Right lobe of liver (tissue), 6 donors: ENCODE measurements at regions not wholly inside any gene's neighbourhood (a gene's known extent, or its start where the extent isn't known, plus 50 kb on each side); places are given as distances from the start of the nearest gene placed in this dataset.

ENCODE experiments used
- ATAC-seq, 4 donors: fragments of 200-7000 bp; cut with Tn5 transposase; one replicate each; pipeline ENCODE4 v1.9.1; 2020; ENCODE audit warnings: mild to moderate bottlenecking in 4 of 4, moderate library complexity in 4 of 4
- DNase-seq, 3 donors: peaks; one replicate each; pipeline ENCODE4 v3.0.0-alpha.2; 2020
- H3K27ac ChIP-seq, 3 donors: fragments of 200-600 bp; one replicate each; pipeline ENCODE4 v1.8.0; 2022
- H3K27me3 ChIP-seq, 2 donors: fragments of 200-600 bp; one replicate each; pipeline ENCODE4 v1.8.0; 2022
- H3K36me3 ChIP-seq, 4 donors: fragments of 200-600 bp; sonication (generic) in 1 of 4; one replicate each; pipeline versions ENCODE4 v1.5.1 to v1.8.0; 2017 to 2022; ENCODE audit warnings: control low read depth in 1 of 4
- H3K4me1 ChIP-seq, 4 donors: fragments of 200-600 bp; sonication (generic) in 1 of 4; one replicate each; pipeline versions ENCODE4 v1.5.1 to v1.8.0; 2017 to 2022; ENCODE audit warnings: control low read depth in 1 of 4
- H3K4me3 ChIP-seq, 3 donors: fragments of 200-600 bp; one replicate each; pipeline ENCODE4 v1.8.0; 2022
- H3K9me3 ChIP-seq, 4 donors: fragments of 200-600 bp; sonication (generic) in 1 of 4; one replicate each; pipeline versions ENCODE4 v1.5.1 to v1.8.0; 2017 to 2022; ENCODE audit warnings: control low read depth in 1 of 4
- POLR2A ChIP-seq: fragments of 450-650 bp; IDR thresholded peaks from one replicate; pipeline ENCODE4 v1.6.1; 2017; ENCODE audit warnings: antibody characterized with exemption, mild to moderate bottlenecking
- WGBS: methylation state at CpG from one replicate; pipeline ENCODE4 v1.1.6; 2018; ENCODE audit warnings: low coverage, low lambda C conversion rate; ENCODE audit not compliant: insufficient coverage; ENCODE audit errors: missing lambda C conversion rate; 5-methylcytosine and 5-hydroxymethylcytosine counted together
- intact Hi-C, 2 donors: fragments of 100-400 bp; cut with DNase I; formaldehyde crosslinking; loops; one replicate each; pipeline versions ENCODE4 v1.11.2 to v1.14.1; 2022
- TF ChIP-seq, protein P1 (sequence below), 4 donors: fragments of 200-600 bp in 3 of 4; fragments of 450-650 bp in 1 of 4; IDR thresholded peaks; one replicate each; pipeline versions ENCODE4 v1.5.1 to v1.8.0; 2016 to 2022; ENCODE audit warnings: antibody characterized with exemption in 4 of 4, mild to moderate bottlenecking in 2 of 4
- donor health status: DM: no; HTN: yes; CAD: no.
- donor health status: DM: no; HTN: no; CAD: no.
- donor health status: DM: no; HTN: no; CAD: no.
- donor health status: DM: no; HTN: yes; CAD: no.
- donor health status: DM: no; HTN: yes; CAD: no.

DNA sequence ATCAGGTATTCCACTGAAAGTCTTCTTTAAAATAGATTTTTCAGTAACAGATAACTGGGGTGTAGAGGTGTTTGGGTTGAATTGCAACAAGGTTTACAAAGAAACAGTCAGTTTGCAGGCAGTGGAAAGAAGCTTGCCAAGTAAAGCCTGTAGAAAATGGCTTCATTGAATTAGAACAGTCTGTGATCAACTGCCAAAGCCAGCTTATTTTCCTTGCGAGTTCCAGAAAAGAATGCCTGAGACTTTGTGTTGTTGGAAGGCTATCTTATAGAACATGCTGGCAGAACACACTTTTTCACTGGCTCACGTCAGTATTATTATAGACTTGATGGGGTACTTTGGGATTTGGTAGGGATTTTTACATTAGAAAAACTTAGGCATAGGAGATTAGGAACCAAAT, 601.0 kb downstream of the XIRP2 start:
- Histone ChIP-seq H3K27me3 (no peaks in the 10 kb centered on the region), H3K9me3 (no peaks in the 10 kb centered on the region), H3K36me3 (no peaks in the 10 kb centered on the region), H3K4me3 (no peak overlapping the region), H3K4me1 (no peaks in the 10 kb centered on the region), H3K27ac (no peak overlapping the region)
- DNase-seq, result no peak
- ATAC-seq, result no peak
- WGBS, result 56% methylated on average over 2 of the region's 2 CpGs
- intact Hi-C loops, result no loop called here
- TF ChIP-seq, protein P1, sequence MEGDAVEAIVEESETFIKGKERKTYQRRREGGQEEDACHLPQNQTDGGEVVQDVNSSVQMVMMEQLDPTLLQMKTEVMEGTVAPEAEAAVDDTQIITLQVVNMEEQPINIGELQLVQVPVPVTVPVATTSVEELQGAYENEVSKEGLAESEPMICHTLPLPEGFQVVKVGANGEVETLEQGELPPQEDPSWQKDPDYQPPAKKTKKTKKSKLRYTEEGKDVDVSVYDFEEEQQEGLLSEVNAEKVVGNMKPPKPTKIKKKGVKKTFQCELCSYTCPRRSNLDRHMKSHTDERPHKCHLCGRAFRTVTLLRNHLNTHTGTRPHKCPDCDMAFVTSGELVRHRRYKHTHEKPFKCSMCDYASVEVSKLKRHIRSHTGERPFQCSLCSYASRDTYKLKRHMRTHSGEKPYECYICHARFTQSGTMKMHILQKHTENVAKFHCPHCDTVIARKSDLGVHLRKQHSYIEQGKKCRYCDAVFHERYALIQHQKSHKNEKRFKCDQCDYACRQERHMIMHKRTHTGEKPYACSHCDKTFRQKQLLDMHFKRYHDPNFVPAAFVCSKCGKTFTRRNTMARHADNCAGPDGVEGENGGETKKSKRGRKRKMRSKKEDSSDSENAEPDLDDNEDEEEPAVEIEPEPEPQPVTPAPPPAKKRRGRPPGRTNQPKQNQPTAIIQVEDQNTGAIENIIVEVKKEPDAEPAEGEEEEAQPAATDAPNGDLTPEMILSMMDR (IDR thresholded peaks at IDR 0.05), result no peak
- no peak for TF ChIP-seq POLR2A

DNA sequence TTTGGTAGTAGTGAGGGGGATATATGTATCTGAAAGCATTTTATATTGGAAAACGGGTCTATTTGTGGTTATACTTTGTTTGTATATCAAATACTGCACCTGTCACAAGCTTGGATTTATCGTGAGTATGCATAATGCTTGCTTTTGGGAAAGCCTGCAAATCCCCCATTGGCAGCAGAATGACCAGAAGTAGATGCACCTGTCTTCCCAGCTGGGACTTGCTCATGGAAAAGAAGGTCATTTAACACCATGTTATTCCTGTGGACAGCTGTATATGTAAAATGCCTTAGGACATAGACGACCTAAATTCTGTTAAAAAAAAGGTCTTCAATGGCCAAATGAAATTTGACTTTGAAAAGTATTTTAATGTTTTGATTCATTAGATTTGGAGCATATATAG, 599.4 kb downstream of the XIRP2 start:
- Histone ChIP-seq H3K9me3 (no peaks in the 10 kb centered on the region), H3K4me1 (no peaks in the 10 kb centered on the region), H3K4me3 (no peak overlapping the region), H3K27ac (no peak overlapping the region), H3K27me3 (no peaks in the 10 kb centered on the region), H3K36me3 (no peaks in the 10 kb centered on the region)
- ATAC-seq (no peak), DNase-seq (no peak)
- intact Hi-C loops, result no loop called here
- WGBS, result 67% methylated on average over 3 of the region's 3 CpGs
- TF ChIP-seq, protein P1 (IDR thresholded peaks at IDR 0.05), result no peak
- TF ChIP-seq POLR2A, result no peak

DNA sequence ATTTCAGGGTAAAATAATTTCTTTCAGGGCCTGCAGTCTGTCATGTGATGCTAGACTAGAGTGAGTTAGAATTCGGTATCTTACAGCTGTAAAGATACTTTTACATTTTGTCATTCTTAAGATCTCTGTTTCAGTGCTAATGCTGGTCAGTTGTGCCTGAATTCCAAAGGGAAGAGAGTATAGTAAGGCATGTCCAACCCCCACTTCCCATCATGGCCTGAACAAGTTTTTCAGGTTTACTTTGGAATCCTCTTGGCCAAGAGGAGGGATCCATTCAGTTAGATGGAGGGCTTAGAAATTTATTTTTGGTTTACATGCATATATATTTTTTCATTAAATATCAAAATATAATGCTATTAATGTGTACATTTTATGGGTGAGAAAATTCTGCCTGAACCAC, 596.6 kb downstream of the XIRP2 start:
- no peak for TF ChIP-seq POLR2A
- TF ChIP-seq, protein P1 (IDR thresholded peaks at IDR 0.05), result no peak
- H3K4me1 ChIP-seq, result no peaks in the 10 kb centered on the region
- intact Hi-C loops, result no loop called here
- no peak for DNase-seq
- no peak overlapping the region for H3K27ac ChIP-seq
- no peaks in the 10 kb centered on the region for H3K36me3 ChIP-seq
- WGBS, result 50% methylated on average over 1 of the region's 1 CpG
- no peaks in the 10 kb centered on the region for H3K27me3 ChIP-seq
- no peak for ATAC-seq
- no peaks in the 10 kb centered on the region for H3K9me3 ChIP-seq
- H3K4me3 ChIP-seq, result no peak overlapping the region

DNA sequence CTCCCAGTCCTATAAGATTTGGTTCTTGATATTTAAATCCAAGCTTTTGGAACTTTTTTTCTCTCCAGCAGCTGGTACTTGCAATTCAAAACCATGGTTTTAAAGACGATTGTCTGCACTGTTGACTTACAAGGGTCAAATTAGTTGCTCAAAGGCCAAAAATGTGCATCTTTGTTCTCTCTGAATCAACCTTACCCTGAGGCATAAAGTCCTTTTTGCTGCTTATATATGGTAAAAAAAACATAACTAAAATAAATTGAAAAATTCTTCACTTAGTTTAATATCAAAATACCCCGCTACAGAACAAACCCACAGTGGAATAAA, 592.7 kb downstream of the XIRP2 start:
- Histone ChIP-seq H3K4me1 (no peaks in the 10 kb centered on the region), H3K4me3 (no peak overlapping the region), H3K36me3 (no peaks in the 10 kb centered on the region), H3K27ac (no peak overlapping the region), H3K9me3 (no peaks in the 10 kb centered on the region), H3K27me3 (no peaks in the 10 kb centered on the region)
- peak in 1 of 4 donors; percentile 27 for ATAC-seq
- no peak for TF ChIP-seq POLR2A
- TF ChIP-seq, protein P1 (IDR thresholded peaks at IDR 0.05), result no peak
- WGBS, result 59% methylated on average over 2 of the region's 2 CpGs
- DNase-seq, result no peak
- intact Hi-C loops, result no loop called here
